ENCODE measurements at regions not wholly inside any gene's neighbourhood (a gene's known extent, or its start where the extent isn't known, plus 50 kb on each side); places are given as distances from the start of the nearest gene placed in this dataset.

GRCh38 chr20:4095639-4096038 is 53.0 kb upstream of the SMOX start:
- no peak for DNase-seq (ENCODE audit: low read depth)

GRCh38 chr20:4091490-4092479 is 56.8 kb upstream of the SMOX start:
- DNase-seq (ENCODE audit: low read depth) = no peak

DNA sequence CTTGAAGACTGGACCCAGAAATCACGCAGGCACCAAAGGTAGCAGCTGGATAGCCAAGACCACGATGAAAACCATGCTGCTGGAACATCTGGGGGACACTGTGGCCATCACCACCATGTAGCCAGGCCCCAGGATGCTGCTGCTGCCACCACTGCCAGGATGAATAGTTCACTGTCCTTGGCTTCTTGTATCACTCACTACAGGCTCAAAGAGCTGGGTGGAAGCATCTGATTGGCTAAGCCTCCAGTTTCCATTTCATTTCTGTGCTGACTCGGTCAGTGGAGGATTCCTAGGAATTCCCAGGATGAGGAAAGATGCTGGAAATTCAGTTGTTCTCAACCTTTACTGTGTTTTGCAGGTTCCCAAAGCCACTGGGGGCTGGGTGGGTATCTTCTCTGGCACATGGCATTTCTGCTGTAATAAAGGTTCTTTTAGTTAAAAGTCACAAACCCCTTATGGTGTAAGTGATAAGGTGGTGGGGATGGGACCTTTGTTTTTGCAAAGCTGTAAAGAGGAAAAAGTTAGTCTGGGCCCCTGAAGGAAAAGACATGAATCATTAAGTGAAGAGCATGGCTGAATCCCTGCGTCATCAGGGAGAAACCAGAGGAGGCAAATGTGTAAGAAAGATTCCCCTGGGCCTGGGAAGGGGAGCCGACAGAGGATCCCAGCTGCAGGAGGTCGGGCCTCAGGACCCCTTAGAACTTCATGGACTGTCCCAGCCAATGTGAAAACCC is 57.7 kb upstream of the SMOX start:
- DNase-seq (ENCODE audit: low read depth) = no peak

DNA sequence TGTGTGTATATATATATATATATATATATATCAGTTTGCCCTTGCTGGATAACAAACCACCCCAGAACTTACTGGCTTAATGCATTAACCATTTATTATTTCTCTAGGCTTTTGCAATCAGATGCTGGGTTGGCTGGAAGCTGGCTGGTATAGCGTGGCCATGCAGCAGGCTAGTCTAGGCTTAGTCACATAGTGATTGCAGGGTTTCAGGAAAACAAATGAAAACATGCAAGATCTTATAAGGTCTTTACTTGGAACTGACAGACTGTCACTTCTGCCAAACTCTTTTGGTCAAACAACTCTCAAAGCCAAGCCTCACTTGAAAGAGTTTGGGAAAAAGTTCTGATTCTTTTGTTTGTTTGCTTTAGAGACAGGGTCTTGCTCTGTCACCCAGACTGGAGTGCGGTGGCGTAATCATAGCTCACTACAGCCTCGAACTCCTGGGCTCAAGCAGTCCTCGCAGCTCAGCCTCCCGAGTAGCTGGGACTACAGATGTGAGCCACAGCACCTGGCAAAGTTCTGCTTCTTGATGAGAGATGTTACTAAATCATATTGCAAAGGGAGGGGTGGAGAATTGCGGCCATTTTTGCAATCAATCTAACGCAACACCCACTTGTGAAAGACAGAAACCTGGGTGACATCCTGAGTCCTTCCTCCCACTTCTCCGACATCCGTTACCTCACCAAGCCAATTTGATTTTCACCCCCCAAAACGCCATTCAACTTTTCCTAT is 58.7 kb upstream of the SMOX start:
- no peak for DNase-seq (ENCODE audit: low read depth)

GRCh38 chr20:4088766-4089165 is 59.9 kb upstream of the SMOX start:
- no peak for DNase-seq (ENCODE audit: low read depth)

- DNase-seq (ENCODE audit: low read depth) = no peak
Measured at GRCh38 chr20:4087923-4088322, 60.7 kb upstream of the SMOX start.

DNA sequence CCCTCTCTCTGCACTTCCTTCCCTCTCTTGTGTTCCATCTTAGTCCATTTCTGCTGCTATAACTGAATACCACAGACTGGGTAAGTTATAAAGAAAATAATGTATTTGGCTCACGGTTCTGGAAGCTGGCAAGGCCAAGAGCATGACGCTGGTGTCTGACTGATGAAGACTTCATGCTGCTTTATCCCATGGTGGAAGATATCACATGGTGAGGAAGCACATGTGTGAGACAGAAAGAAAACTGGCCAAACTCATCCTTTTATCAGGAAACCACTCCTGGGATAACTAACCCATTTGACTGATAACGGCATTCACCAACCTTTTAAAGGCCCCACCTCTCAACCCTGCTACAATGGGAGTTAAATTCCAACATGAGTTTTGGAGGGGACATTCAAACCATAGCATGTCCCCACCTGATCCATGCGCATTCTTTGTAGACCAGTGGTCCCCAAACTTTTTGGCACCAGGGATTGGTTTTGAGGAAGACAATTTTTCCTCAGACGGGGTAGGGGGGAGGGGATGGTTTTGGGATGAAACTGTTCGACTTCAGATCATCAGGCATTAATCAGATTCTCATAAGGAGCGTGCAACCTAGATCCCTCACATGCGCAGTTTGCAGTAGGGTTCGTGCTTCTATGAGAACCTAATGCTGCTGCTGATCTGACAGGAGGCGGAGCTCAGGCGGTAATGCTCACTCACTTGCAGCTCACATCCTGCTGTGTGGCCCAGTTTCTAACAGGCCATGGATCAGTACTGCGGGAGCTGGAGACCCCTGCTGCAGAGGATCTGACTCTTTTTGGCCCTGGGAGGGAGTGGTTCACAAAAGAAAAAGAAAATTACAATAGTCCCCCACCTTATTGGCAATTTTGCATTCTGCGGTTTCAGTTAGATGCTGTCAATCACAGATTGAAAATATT is 61.6 kb upstream of the SMOX start:
- no peak for DNase-seq (ENCODE audit: low read depth)

- no peak for DNase-seq (ENCODE audit: low read depth)
Measured at GRCh38 chr20:4084721-4085120, 63.9 kb upstream of the SMOX start.

GRCh38 chr20:4084096-4084495 is 64.5 kb upstream of the SMOX start:
- no peak for DNase-seq (ENCODE audit: low read depth)

GRCh38 chr20:4083098-4083865 is 65.3 kb upstream of the SMOX start:
- DNase-seq (ENCODE audit: low read depth) = no peak

DNA sequence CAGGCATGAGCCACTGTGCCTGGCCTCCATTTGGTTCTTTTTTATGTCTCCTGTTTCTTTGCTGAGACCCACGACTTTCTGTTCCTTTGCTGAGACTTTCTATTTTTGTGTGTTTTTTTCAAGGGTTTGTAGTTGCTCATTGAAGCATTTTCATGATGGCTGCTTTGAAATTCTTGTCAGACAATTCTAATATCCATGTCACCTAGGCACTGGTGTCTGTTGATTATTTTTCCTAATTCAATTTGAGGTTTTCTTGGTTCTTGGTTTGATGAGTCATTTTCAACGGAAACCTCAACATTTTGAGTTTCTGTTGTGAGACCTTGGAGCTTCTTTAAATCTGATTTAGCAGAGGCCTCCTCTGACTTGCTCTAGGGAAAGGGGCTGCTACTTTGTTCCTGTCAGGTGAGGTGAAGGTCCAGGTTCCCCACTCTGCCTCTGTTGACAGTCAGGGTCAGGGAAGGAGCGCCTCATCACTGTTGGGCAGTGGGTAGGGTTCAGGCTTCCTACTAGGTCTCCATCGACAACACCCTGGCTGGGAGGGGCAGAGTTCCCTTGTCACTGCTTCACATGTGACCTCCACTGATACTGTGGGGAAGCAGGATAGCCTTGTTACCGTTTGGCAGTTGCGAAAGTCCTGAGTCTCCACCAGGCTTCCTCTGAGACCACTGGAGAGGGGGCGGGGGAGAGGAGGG is 66.1 kb upstream of the SMOX start:
- DNase-seq (ENCODE audit: low read depth) = peak; percentile 31

GRCh38 chr20:4081421-4081820 is 66.1 kb upstream of the RNF24 start:
- no peak for DNase-seq (ENCODE audit: low read depth)

- DNase-seq (ENCODE audit: low read depth) = no peak
Measured at GRCh38 chr20:4076671-4077070, 61.3 kb upstream of the RNF24 start.

DNA sequence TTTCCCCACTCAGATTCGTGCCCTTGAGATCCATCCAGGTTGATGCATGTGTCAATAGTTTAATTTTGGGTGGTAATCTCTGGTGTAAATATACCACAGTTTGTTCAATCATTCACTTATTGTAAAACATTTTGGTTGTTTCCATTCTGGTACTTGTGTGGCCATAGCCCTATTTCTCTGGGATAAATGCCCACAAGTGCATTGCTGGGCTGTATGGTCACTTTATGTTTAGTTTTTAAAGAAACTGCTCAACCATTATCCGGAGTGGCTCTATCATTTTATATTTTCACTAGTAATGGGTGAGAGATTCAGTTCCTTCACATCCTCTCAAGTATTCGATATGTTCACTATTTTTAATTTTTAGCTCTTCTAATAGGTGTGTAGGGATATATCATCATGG is 60.7 kb upstream of the RNF24 start:
- DNase-seq (ENCODE audit: low read depth) = no peak

DNA sequence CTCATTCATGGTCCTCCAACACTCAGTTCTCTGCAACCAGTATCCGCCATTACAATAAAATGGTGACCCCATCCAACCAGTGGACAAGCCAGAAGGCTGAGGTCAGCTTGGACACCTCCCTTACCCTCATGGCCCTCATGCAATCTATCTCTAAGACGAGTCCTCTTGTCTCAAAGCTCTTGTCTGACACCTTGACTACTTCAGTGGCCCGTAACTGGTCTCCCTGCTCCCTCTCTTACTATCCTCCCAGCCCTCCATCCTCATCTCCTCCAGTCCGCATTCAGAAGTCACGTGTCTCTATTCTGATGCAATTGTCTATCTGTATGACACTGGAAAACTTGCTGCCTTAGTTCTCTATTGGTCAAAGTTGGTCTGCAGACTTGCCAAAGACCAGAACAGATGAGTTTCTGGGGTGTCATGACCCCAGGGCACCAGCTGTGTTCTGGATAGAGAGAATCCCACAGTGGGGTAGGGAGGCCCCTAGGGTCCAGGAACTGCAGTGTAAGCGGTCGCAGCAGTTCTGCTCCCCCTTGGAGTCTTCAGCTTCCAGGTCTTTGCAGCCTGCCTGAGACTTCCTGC is 59.6 kb upstream of the RNF24 start:
- no peak for DNase-seq (ENCODE audit: low read depth)

- DNase-seq (ENCODE audit: low read depth) = no peak
Measured at GRCh38 chr20:4073852-4074741, 58.7 kb upstream of the RNF24 start.

DNA sequence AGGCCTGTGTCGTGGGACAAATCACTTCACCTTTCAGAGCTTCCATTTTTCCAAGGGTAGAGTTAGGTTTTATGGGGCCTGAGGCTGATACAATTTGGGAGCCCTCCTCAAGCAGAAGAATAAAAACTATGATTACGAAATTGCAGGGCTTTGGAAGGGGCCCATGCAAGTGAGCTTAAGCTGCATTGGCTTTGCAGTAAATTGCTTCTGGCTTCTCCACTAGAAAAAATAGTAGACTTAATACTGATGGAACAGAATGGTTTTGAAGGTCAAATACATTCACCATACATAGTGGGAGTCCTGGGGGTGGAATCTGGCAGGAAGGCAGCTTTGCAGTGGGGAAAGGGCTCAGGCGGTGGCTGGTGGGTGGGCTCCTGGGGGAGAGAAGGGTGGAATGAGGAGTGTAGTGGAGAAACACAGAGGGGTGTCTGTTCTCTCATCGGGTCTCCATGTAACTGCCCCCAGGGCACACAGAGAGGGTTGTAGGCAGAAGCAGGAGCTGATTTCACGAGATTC is 55.9 kb upstream of the RNF24 start:
- no peak for DNase-seq (ENCODE audit: low read depth)

All from stimulated activated CD8-positive, alpha-beta memory T cell treated with anti-CD3 and anti-CD28 coated beads, Interleukin-12 subunit alpha, Interleukin-12 subunit beta, amount 100 ng/mL, for 4 hours (primary cell).